HG02938 (cell line): ENCODE measurements at regions not wholly inside any gene's neighbourhood (a gene's known extent, or its start where the extent isn't known, plus 50 kb on each side); places are given as distances from the start of the nearest gene placed in this dataset.
"Not testable (repeated sequence)": the region's sequence is repeated elsewhere in the genome, so short reads cannot be mapped to it uniquely, and the experiment has no call there.

Experiments
- ATAC-seq: cut with Tn5 transposase; IDR thresholded peaks from one replicate; pipeline ENCODE4 v1.9.1; 2021; ENCODE audit warnings: mild to moderate bottlenecking, moderate library complexity; ENCODE audit not compliant: unreplicated experiment

DNA sequence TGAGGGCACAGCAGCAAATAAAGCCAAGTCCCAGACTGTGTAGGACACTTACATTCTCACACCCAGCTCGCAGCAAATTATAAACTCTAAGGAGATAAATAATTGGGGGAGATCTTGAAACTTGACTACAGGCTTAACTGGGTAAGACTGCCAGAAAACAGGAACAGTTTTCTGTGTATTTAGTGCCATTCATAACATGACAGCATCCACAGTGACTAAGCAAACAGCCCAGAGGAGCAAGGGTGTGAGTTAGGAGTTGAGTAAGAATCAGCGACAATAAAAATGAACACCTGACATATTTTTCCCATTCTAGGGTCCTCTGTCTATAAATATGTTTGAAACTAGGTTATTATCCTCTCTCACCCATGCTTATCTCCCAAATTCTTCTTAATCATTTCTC lies 370.9 kb upstream of the WWC1 start:
- no peak for ATAC-seq

DNA sequence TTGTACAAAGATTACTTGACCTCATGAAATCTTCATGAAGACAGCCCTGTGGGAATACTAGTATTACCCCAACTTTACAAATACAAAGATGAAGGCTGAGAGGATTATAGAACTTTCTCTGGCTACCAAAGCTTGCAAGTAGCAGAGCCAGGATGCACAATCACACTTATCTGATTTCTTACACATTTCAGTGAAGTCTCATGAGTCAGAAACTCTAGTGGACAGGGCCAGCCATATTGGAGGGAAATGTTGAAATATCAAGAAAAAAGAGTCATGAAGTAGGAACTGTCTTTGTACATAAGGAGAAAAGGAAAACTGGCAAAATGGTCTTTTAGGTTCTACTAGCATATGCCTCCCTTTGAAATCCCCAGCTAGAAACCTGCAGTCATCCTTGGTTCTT lies 369.6 kb upstream of the WWC1 start:
- ATAC-seq, result no peak

GRCh38 chr5:167923396-167923795 lies 368.0 kb upstream of the WWC1 start:
- no peak for ATAC-seq

GRCh38 chr5:167929841-167930240 lies 361.6 kb upstream of the WWC1 start:
- ATAC-seq, result no peak

- no peak for ATAC-seq
These were observed 356.9 kb upstream of the WWC1 start for GRCh38 chr5:167934551-167934971.

- no peak for ATAC-seq
These were observed 355.4 kb upstream of the WWC1 start for GRCh38 chr5:167936022-167936421.

DNA sequence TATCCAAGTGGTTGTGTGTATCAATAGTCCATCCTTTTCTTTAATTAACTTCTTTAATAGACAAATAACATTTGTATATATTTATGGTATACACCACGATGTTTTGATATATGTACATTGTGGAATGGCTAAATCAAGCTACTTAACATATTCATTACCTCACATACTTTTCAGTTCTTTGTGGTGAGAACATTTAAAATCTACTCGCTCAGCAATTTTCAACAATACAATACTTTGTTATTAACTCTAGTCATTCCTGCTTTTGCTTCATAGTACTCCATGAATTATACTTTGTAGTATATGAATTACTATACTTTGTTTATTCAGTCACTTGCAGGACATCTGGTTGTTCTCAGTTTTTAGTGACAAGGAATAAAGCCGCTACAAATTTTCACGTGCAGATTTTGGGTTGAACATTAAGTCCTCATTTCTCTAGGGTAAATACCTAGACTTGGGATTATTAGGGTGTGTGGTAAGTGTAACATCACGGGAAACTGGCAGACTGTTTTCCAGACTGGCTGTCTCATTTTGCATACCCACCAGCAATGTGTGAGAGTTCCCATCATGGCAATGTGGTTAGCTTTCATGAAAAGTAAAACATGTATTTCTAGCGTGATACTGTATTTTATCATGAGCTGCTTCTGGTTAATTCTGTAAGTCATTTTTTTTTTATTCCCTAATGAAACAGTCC lies 354.4 kb upstream of the WWC1 start:
- ATAC-seq, result no peak

DNA sequence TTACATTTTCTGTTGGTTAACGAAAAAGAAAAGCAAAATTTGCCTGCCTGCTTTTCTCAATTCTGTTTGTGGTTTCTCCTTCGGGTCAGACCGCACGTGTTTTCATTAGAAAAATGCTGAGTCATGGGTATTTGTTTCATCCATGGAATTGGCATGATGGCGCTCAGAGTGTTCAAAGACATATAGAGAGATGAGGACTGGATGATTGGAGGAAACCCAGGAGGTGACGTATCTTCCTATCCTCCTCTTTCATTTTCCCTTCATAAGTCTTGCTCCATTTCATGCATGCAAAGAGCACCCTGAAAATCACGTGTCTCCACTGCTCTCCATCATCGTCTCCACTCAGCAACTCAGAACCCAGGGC lies 353.8 kb upstream of the WWC1 start:
- no peak for ATAC-seq

DNA sequence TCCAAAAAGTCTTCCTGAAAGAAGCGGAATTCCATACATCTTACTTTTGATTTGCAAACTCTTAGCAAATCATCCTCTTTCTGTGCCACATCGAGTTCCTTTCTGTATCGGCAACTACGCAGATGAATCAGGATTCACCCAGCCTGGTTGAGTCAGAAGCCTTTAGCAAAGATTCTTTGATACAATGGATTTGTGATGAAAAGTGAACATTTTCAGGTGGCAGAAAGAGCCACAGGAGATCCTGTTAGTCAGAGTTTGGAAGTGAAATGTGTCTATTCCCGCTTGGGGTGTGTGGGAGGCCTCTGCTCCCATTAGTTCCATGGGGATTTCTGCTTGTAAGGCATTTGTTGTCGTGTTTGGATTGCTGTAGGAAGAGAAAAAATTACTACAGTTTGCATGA lies 351.8 kb upstream of the WWC1 start:
- no peak for ATAC-seq

DNA sequence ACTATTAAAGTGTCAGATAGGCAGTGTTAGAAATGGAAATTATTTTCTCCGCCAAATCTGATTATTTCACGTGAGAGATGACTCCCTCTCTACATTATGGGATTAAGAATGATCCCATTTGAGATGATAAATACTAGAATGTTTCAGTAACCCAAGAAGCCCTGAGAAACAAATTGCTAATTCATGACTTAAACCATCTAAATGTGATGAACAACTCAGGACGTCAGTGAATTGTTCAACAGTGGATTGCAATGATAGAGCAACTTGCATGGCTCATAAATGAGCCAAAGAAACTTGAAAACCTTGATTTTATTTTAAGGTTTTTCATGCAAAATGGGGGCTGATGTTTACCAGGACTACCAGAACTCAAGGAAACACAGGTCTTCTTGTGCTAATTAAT lies 350.5 kb upstream of the WWC1 start:
- no peak for ATAC-seq

DNA sequence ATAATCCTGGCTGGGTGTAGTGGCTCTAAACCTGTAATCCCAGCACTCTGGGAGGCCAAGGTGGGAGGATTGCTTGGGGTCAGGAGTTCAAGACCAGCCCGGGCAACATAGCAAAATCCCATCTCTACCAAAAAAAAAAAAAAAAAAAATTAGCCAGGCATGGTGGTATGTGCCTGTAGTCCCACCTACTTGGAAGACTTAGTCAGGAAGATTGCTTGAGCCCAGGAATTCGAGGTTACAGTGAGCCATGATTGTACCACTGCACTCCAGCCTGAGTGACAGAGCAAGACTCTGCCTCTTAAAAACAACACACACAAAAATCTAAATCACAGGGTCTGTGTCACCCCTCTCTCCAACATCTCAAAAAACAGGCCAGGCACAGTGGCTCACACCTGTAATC lies 349.9 kb upstream of the WWC1 start:
- ATAC-seq, result not testable (repeated sequence)

- ATAC-seq, result no peak
These were observed 348.1 kb upstream of the WWC1 start for GRCh38 chr5:167943343-167943742.

DNA sequence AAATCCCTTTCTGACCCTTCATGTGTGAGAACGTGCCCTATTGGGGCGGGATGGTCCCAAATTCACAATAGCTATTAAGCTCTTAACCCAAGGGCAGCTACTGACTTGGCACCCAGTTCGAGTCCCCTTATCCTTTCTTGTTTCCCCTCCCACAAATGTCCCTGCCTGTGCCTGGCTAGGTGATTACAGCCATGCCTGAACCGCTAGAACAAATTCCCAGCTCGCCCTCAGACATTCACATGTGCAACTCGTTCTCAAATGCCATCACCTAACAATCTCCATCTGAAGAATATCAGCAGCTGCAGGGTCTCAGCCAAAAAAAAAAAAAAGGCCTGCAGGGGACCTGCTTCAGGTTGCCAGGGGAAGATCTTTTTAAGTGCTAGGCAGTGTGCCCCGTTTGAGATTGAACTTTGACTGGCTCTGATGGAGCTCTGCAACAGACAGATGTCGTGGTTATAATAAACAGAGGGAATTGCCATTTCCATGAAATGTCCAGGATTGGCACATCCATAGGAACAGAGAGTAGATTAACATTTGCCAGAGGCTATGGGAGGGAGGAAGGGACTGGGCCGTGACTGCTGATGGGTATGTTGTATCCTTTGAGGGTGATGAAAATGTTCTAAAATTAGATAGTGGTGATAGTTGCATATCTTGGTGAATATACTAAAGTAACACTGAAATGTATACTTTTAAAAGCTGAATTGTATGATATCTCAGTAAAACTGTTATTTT lies 347.2 kb upstream of the WWC1 start:
- no peak for ATAC-seq

GRCh38 chr5:167945542-167946384 lies 345.7 kb upstream of the WWC1 start:
- no peak for ATAC-seq

GRCh38 chr5:167947306-167947705 lies 344.1 kb upstream of the WWC1 start:
- ATAC-seq, result no peak

GRCh38 chr5:167948251-167948650 lies 343.2 kb upstream of the WWC1 start:
- ATAC-seq, result no peak

GRCh38 chr5:167949435-167949834 lies 342.0 kb upstream of the WWC1 start:
- no peak for ATAC-seq

GRCh38 chr5:167950126-167950721 lies 341.2 kb upstream of the WWC1 start:
- ATAC-seq, result no peak

GRCh38 chr5:167951116-167951515 lies 340.3 kb upstream of the WWC1 start:
- no peak for ATAC-seq

DNA sequence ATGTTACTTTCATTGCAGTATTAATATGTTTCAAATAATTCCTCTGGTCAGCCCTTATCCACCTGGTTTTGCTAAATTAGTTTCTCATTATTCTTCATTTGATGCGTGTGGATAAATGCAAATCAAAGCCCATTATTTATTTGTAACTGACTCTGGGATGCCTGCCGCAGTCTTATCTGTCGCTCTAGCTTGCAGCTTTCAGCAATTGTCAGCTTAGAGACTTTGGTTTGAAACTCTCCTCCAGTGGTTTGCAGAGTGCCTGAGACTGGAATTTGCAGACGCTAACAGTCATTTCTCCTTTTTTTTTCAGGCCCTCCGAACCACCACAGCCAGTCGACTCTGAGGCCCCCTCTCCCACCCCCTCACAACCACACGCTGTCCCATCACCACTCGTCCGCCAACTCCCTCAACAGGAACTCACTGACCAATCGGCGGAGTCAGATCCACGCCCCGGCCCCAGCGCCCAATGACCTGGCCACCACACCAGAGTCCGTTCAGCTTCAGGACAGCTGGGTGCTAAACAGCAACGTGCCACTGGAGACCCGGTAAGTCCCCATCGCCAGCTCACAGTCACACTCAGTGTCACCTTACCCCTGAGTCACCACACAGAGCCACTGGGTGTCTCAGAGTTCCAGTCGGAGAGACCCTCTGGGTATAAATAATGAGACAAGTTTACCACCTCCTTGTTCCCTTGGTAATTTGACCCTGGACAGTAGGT lies 339.0 kb upstream of the WWC1 start:
- no peak for ATAC-seq
